ENCODE measurements at regions not wholly inside any gene's neighbourhood (a gene's known extent, or its start where the extent isn't known, plus 50 kb on each side); places are given as distances from the start of the nearest gene placed in this dataset.

DNA sequence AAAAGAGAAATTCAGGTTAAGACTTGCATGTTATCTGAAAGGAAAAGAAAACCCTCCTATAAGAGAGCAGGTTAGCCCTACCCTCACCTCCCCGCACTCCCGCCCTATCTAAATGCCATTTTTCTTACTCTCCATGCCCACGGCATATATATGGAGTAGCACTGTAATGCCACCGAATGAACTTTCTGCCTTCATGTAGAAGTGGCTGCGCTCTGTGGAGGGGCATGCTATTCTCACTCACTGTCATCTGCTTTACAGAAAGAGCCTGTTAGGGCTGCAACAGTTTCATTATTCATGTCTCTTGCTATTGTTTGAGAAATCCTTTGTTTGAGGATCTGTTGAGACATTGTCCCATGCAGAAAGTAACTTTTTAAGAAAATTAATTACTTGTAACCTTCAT lies 1190.6 kb downstream of the SORCS1 start:
- 84 to 86% methylated on average over 5 of the region's 5 CpGs for WGBS, 2 donors (ENCODE audit: low coverage in 1 of 2)
- no peaks in the 10 kb centered on the region for H3K27me3 ChIP-seq
- no peaks in the 10 kb centered on the region for H3K9me3 ChIP-seq
- peaks cover 0 to 16% (median 0%) of the 10 kb centered on the region in 3 donors for H3K4me1 ChIP-seq
- H3K4me3 ChIP-seq, result no peak overlapping the region
- no peak for TF ChIP-seq POLR2AphosphoS5 (IDR thresholded peaks at IDR 0.05)
- no peak for TF ChIP-seq EP300 (IDR thresholded peaks at IDR 0.05)
- TF ChIP-seq, protein P1, sequence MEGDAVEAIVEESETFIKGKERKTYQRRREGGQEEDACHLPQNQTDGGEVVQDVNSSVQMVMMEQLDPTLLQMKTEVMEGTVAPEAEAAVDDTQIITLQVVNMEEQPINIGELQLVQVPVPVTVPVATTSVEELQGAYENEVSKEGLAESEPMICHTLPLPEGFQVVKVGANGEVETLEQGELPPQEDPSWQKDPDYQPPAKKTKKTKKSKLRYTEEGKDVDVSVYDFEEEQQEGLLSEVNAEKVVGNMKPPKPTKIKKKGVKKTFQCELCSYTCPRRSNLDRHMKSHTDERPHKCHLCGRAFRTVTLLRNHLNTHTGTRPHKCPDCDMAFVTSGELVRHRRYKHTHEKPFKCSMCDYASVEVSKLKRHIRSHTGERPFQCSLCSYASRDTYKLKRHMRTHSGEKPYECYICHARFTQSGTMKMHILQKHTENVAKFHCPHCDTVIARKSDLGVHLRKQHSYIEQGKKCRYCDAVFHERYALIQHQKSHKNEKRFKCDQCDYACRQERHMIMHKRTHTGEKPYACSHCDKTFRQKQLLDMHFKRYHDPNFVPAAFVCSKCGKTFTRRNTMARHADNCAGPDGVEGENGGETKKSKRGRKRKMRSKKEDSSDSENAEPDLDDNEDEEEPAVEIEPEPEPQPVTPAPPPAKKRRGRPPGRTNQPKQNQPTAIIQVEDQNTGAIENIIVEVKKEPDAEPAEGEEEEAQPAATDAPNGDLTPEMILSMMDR (IDR thresholded peaks at IDR 0.05), result no peak
- TF ChIP-seq POLR2A (IDR thresholded peaks at IDR 0.05), result no peak
- no peak overlapping the region for H3K27ac ChIP-seq
- H3K36me3 ChIP-seq, result no peaks in the 10 kb centered on the region
- no peak for ATAC-seq

DNA sequence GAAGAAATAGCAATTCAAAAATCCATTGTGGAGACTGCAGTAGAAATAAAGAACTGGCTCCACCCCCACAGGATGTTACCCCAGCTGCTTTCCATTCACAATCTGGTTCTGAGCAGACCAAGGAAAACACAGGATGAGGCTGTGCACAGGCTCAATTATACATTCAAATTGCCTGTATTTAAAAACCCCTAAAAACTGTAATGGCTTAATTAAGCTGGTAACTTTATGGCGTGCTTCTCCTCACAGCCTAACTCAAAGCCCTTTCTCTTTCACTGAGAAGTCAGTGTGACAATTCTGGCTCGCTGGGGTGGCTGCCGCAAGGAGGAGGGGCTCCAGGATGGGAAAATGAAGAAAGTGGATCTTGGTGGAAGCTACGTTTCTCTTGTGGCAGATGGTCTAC lies 1191.1 kb downstream of the SORCS1 start:
- H3K36me3 ChIP-seq, result no peaks in the 10 kb centered on the region
- WGBS, 2 donors (ENCODE audit: low coverage in 1 of 2), result 60 to 65% methylated on average over 1 to 4 of the region's 4 CpGs
- ATAC-seq, result no peak
- H3K9me3 ChIP-seq, result no peaks in the 10 kb centered on the region
- TF ChIP-seq POLR2A (IDR thresholded peaks at IDR 0.05) (no peak), EP300 (IDR thresholded peaks at IDR 0.05) (no peak), POLR2AphosphoS5 (IDR thresholded peaks at IDR 0.05) (no peak)
- TF ChIP-seq, protein P1 (IDR thresholded peaks at IDR 0.05), result no peak
- H3K27me3 ChIP-seq, result no peaks in the 10 kb centered on the region
- H3K4me1 ChIP-seq, result peaks cover 0 to 16% (median 0%) of the 10 kb centered on the region in 3 donors
- no peak overlapping the region for H3K27ac ChIP-seq
- no peak overlapping the region for H3K4me3 ChIP-seq

DNA sequence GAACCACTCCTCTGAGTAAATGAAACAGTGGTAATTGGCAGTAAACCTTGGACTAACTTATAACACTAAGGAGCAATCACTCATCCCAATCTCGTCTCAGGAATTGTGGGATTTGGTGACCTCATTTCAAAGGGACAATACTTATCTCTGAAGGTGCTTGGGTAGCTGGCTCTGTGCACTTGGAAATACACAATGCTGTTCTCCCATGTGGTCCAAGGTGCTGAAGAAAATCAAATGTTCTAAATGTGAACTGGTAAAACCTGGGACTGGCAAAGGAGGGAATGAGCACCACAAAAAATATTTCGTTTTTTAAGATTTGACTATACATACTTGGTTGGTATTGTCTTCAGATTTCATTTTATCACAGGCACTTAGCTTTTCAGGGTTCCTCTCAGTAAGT lies 1193.0 kb downstream of the SORCS1 start:
- 68 to 94% methylated on average over 2 of the region's 2 CpGs for WGBS, 2 donors (ENCODE audit: low coverage in 1 of 2)
- H3K27ac ChIP-seq, result no peak overlapping the region
- no peaks in the 10 kb centered on the region for H3K36me3 ChIP-seq
- TF ChIP-seq EP300 (IDR thresholded peaks at IDR 0.05) (no peak), POLR2A (IDR thresholded peaks at IDR 0.05) (no peak), POLR2AphosphoS5 (IDR thresholded peaks at IDR 0.05) (no peak)
- TF ChIP-seq, protein P1 (IDR thresholded peaks at IDR 0.05), result no peak
- H3K4me1 ChIP-seq, result peaks cover 0 to 16% (median 0%) of the 10 kb centered on the region in 3 donors
- no peaks in the 10 kb centered on the region for H3K27me3 ChIP-seq
- ATAC-seq, result no peak
- no peak overlapping the region for H3K4me3 ChIP-seq
- H3K9me3 ChIP-seq, result no peaks in the 10 kb centered on the region

DNA sequence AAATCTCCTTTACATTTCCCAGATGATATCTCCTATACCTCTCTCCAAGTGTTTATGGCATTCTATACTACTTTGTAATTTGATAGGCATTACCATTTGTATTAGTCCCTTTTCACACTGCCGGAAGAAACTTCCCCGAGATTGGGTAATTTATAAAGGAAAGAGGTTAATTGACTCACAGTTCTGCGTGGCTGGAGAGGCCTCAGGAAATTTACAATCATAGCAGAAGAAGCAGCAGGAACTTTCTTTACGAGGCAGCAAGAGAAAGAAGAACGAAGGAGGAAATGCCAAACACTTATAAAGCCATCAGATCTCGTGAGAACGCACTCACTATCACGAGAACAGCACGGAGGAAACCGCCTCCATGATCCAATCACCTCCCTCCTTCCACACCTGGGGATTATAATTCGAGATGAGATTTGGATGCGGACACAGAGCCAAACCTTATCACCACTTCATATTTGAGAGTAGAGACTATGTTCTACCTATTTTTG lies 1194.6 kb downstream of the SORCS1 start:
- no peak overlapping the region for H3K27ac ChIP-seq
- 75 to 80% methylated on average over 9 to 12 of the region's 12 CpGs for WGBS, 2 donors (ENCODE audit: low coverage in 1 of 2)
- no peaks in the 10 kb centered on the region for H3K27me3 ChIP-seq
- no peaks in the 10 kb centered on the region for H3K9me3 ChIP-seq
- no peak for TF ChIP-seq POLR2AphosphoS5 (IDR thresholded peaks at IDR 0.05)
- TF ChIP-seq, protein P1 (IDR thresholded peaks at IDR 0.05), result no peak
- TF ChIP-seq EP300 (IDR thresholded peaks at IDR 0.05), result no peak
- no peak for TF ChIP-seq POLR2A (IDR thresholded peaks at IDR 0.05)
- no peak for ATAC-seq
- H3K4me3 ChIP-seq, result no peak overlapping the region
- no peaks in the 10 kb centered on the region for H3K36me3 ChIP-seq
- H3K4me1 ChIP-seq, result peaks cover 0 to 11% (median 0%) of the 10 kb centered on the region in 3 donors

DNA sequence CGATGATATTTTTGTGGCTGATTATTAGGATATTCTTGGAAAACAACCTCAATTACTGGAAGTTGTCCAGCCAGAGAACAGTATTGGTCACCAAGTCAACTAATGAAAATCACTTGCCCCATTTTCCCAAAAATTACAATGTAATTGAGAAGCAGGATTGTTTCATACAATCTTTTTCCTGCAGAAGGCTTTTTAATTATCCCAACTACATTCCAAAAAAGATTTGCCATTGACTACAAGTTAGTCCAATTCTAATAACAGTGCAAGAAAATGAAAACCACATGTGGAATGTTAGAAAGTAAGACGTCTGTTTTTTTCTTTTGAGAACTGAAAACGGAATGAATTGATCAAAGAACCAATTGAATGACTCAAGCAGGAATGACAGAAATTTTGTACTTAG lies 1195.8 kb downstream of the SORCS1 start:
- Histone ChIP-seq H3K27ac (no peak overlapping the region), H3K4me3 (no peak overlapping the region), H3K9me3 (no peaks in the 10 kb centered on the region), H3K27me3 (no peaks in the 10 kb centered on the region), H3K4me1 (peaks cover 0 to 8% (median 0%) of the 10 kb centered on the region in 3 donors), H3K36me3 (no peaks in the 10 kb centered on the region)
- ATAC-seq, result no peak
- TF ChIP-seq POLR2A (IDR thresholded peaks at IDR 0.05) (no peak), EP300 (IDR thresholded peaks at IDR 0.05) (no peak), POLR2AphosphoS5 (IDR thresholded peaks at IDR 0.05) (no peak)
- TF ChIP-seq, protein P1 (IDR thresholded peaks at IDR 0.05), result no peak
- WGBS, 2 donors (ENCODE audit: low coverage in 1 of 2), result 53 to 69% methylated on average over 3 of the region's 3 CpGs
